T-helper 2 cell treated with Interferon-gamma antibody and Interleukin-4, amounts not matched to agents 5 μg/mL and 100 μg/mL, for 36 hours (primary cell): ENCODE measurements at regions not wholly inside any gene's neighbourhood (a gene's known extent, or its start where the extent isn't known, plus 50 kb on each side); places are given as distances from the start of the nearest gene placed in this dataset.

Experiments used
- DNase-seq: peaks from one replicate; pipeline ENCODE4 v3.0.0; 2021; ENCODE audit warnings: low spot score
- H3K27ac Mint-ChIP-seq: one replicate; pipeline ENCODE4 v1.8.0; 2021; ENCODE audit warnings: mild to moderate bottlenecking, mixed read lengths
- H3K27me3 Mint-ChIP-seq: one replicate; pipeline ENCODE4 v1.8.0; 2021; ENCODE audit warnings: low read depth, mixed read lengths
- H3K36me3 Mint-ChIP-seq: one replicate; pipeline ENCODE4 v1.8.0; 2021; ENCODE audit warnings: low read depth, mixed read lengths
- H3K4me1 Mint-ChIP-seq: one replicate; pipeline ENCODE4 v1.8.0; 2021; ENCODE audit warnings: low read depth, mixed read lengths
- H3K4me3 Mint-ChIP-seq: one replicate; pipeline ENCODE4 v1.8.0; 2022; ENCODE audit warnings: mild to moderate bottlenecking, moderate library complexity, mixed read lengths
- H3K9me3 Mint-ChIP-seq: one replicate; pipeline ENCODE4 v1.8.0; 2021; ENCODE audit warnings: mixed read lengths

- no peaks in the 10 kb centered on the region for H3K9me3 Mint-ChIP-seq
- no peak overlapping the region for H3K27ac Mint-ChIP-seq
Observed at GRCh38 chr3:5270666-5271371, 83.3 kb downstream of the EDEM1 start.

GRCh38 chr3:5271372-5271683 lies 83.8 kb downstream of the EDEM1 start:
- no peaks in the 10 kb centered on the region for H3K27me3 Mint-ChIP-seq
- H3K27ac Mint-ChIP-seq = no peak overlapping the region
- no peaks in the 10 kb centered on the region for H3K36me3 Mint-ChIP-seq
- no peak for DNase-seq
- H3K4me3 Mint-ChIP-seq = no peak overlapping the region
- H3K4me1 Mint-ChIP-seq = no peaks in the 10 kb centered on the region
- H3K9me3 Mint-ChIP-seq = no peaks in the 10 kb centered on the region

More at GRCh38 chr3:5270666-5271371, 83.3 kb downstream of the EDEM1 start:
- no peaks in the 10 kb centered on the region for H3K36me3 Mint-ChIP-seq
- DNase-seq = no peak
- H3K4me3 Mint-ChIP-seq = no peak overlapping the region
- no peaks in the 10 kb centered on the region for H3K27me3 Mint-ChIP-seq
- H3K4me1 Mint-ChIP-seq = no peaks in the 10 kb centered on the region

- no peak overlapping the region for H3K27ac Mint-ChIP-seq
- no peaks in the 10 kb centered on the region for H3K4me1 Mint-ChIP-seq
- no peaks in the 10 kb centered on the region for H3K9me3 Mint-ChIP-seq
- no peak for DNase-seq
- H3K36me3 Mint-ChIP-seq = no peaks in the 10 kb centered on the region
- no peaks in the 10 kb centered on the region for H3K27me3 Mint-ChIP-seq
- H3K4me3 Mint-ChIP-seq = no peak overlapping the region
Observed at GRCh38 chr3:5272387-5272786, 84.9 kb downstream of the EDEM1 start.

GRCh38 chr3:5274091-5274490 lies 86.6 kb downstream of the EDEM1 start:
- H3K4me3 Mint-ChIP-seq = no peak overlapping the region
- peaks cover 2% of the 10 kb centered on the region for H3K27me3 Mint-ChIP-seq
- no peaks in the 10 kb centered on the region for H3K4me1 Mint-ChIP-seq
- no peak overlapping the region for H3K27ac Mint-ChIP-seq
- H3K9me3 Mint-ChIP-seq = no peaks in the 10 kb centered on the region
- no peak for DNase-seq
- H3K36me3 Mint-ChIP-seq = no peaks in the 10 kb centered on the region

- no peak overlapping the region for H3K4me3 Mint-ChIP-seq
- no peak overlapping the region for H3K27ac Mint-ChIP-seq
- H3K9me3 Mint-ChIP-seq = no peaks in the 10 kb centered on the region
- no peaks in the 10 kb centered on the region for H3K4me1 Mint-ChIP-seq
- DNase-seq = no peak
- peaks cover 2% of the 10 kb centered on the region for H3K27me3 Mint-ChIP-seq
- H3K36me3 Mint-ChIP-seq = no peaks in the 10 kb centered on the region
Observed at GRCh38 chr3:5275529-5275928, 88.0 kb downstream of the EDEM1 start.

- Mint-ChIP-seq H3K27me3 (peaks cover 2% of the 10 kb centered on the region), H3K4me3 (no peak overlapping the region), H3K36me3 (no peaks in the 10 kb centered on the region), H3K4me1 (no peaks in the 10 kb centered on the region), H3K9me3 (peaks cover 6% of the 10 kb centered on the region), H3K27ac (no peak overlapping the region)
- DNase-seq = no peak
Observed at GRCh38 chr3:5276934-5277333, 89.4 kb downstream of the EDEM1 start.

- H3K36me3 Mint-ChIP-seq = no peaks in the 10 kb centered on the region
- H3K9me3 Mint-ChIP-seq = peaks cover 12% of the 10 kb centered on the region
- H3K4me1 Mint-ChIP-seq = no peaks in the 10 kb centered on the region
- H3K27ac Mint-ChIP-seq = no peak overlapping the region
- peaks cover 2% of the 10 kb centered on the region for H3K27me3 Mint-ChIP-seq
- DNase-seq = no peak
- H3K4me3 Mint-ChIP-seq = no peak overlapping the region
Observed at GRCh38 chr3:5277612-5278236, 90.2 kb downstream of the EDEM1 start.

GRCh38 chr3:5278666-5279065 lies 91.2 kb downstream of the EDEM1 start:
- H3K4me1 Mint-ChIP-seq = no peaks in the 10 kb centered on the region
- H3K27ac Mint-ChIP-seq = no peak overlapping the region
- H3K4me3 Mint-ChIP-seq = no peak overlapping the region
- DNase-seq = no peak
- H3K27me3 Mint-ChIP-seq = peaks cover 2% of the 10 kb centered on the region
- H3K36me3 Mint-ChIP-seq = no peaks in the 10 kb centered on the region
- peaks cover 14% of the 10 kb centered on the region for H3K9me3 Mint-ChIP-seq

GRCh38 chr3:5282703-5283102 lies 95.2 kb downstream of the EDEM1 start:
- H3K9me3 Mint-ChIP-seq = peaks cover 25% of the 10 kb centered on the region
- H3K27ac Mint-ChIP-seq = no peak overlapping the region
- H3K36me3 Mint-ChIP-seq = no peaks in the 10 kb centered on the region
- DNase-seq = no peak
- H3K4me1 Mint-ChIP-seq = no peaks in the 10 kb centered on the region
- peaks cover 2% of the 10 kb centered on the region for H3K27me3 Mint-ChIP-seq
- H3K4me3 Mint-ChIP-seq = no peak overlapping the region

GRCh38 chr3:5285439-5285838 lies 97.9 kb downstream of the EDEM1 start:
- no peaks in the 10 kb centered on the region for H3K4me1 Mint-ChIP-seq
- no peak overlapping the region for H3K27ac Mint-ChIP-seq
- H3K36me3 Mint-ChIP-seq = no peaks in the 10 kb centered on the region
- no peak for DNase-seq
- H3K27me3 Mint-ChIP-seq = no peaks in the 10 kb centered on the region
- H3K4me3 Mint-ChIP-seq = no peak overlapping the region
- H3K9me3 Mint-ChIP-seq = peaks cover 25% of the 10 kb centered on the region

- H3K9me3 Mint-ChIP-seq = peaks cover 6% of the 10 kb centered on the region
- H3K27me3 Mint-ChIP-seq = no peaks in the 10 kb centered on the region
- no peaks in the 10 kb centered on the region for H3K4me1 Mint-ChIP-seq
Observed at GRCh38 chr3:5290915-5291314, 103.4 kb downstream of the EDEM1 start.

GRCh38 chr3:5292512-5292911 lies 105.0 kb downstream of the EDEM1 start:
- no peaks in the 10 kb centered on the region for H3K36me3 Mint-ChIP-seq
- H3K9me3 Mint-ChIP-seq = no peaks in the 10 kb centered on the region
- H3K4me3 Mint-ChIP-seq = no peak overlapping the region
- DNase-seq = no peak
- no peaks in the 10 kb centered on the region for H3K4me1 Mint-ChIP-seq
- no peaks in the 10 kb centered on the region for H3K27me3 Mint-ChIP-seq
- H3K27ac Mint-ChIP-seq = no peak overlapping the region

More at GRCh38 chr3:5290915-5291314, 103.4 kb downstream of the EDEM1 start:
- DNase-seq = no peak
- no peaks in the 10 kb centered on the region for H3K36me3 Mint-ChIP-seq
- no peak overlapping the region for H3K27ac Mint-ChIP-seq
- H3K4me3 Mint-ChIP-seq = no peak overlapping the region

- Mint-ChIP-seq H3K4me3 (no peak overlapping the region), H3K27ac (no peak overlapping the region), H3K27me3 (no peaks in the 10 kb centered on the region)
Observed at GRCh38 chr3:5293207-5293606, 105.7 kb downstream of the EDEM1 start.

GRCh38 chr3:5294356-5294755 lies 106.8 kb downstream of the EDEM1 start:
- Mint-ChIP-seq H3K9me3 (no peaks in the 10 kb centered on the region), H3K4me3 (no peak overlapping the region), H3K36me3 (no peaks in the 10 kb centered on the region), H3K4me1 (no peaks in the 10 kb centered on the region), H3K27me3 (peaks cover 3% of the 10 kb centered on the region), H3K27ac (no peak overlapping the region)
- DNase-seq = no peak

More at GRCh38 chr3:5293207-5293606, 105.7 kb downstream of the EDEM1 start:
- no peaks in the 10 kb centered on the region for H3K36me3 Mint-ChIP-seq
- H3K4me1 Mint-ChIP-seq = no peaks in the 10 kb centered on the region
- H3K9me3 Mint-ChIP-seq = no peaks in the 10 kb centered on the region
- DNase-seq = no peak

GRCh38 chr3:5295191-5295690 lies 107.7 kb downstream of the EDEM1 start:
- DNase-seq = no peak
- no peaks in the 10 kb centered on the region for H3K4me1 Mint-ChIP-seq
- H3K27ac Mint-ChIP-seq = no peak overlapping the region
- no peaks in the 10 kb centered on the region for H3K9me3 Mint-ChIP-seq
- H3K27me3 Mint-ChIP-seq = peaks cover 3% of the 10 kb centered on the region
- no peaks in the 10 kb centered on the region for H3K36me3 Mint-ChIP-seq
- no peak overlapping the region for H3K4me3 Mint-ChIP-seq
